Activated naive CD4-positive, alpha-beta T cell treated with anti-CD3 and anti-CD28 coated beads for 36 hours (primary cell): ENCODE measurements at regions not wholly inside any gene's neighbourhood (a gene's known extent, or its start where the extent isn't known, plus 50 kb on each side); places are given as distances from the start of the nearest gene placed in this dataset.
"Not testable (repeated sequence)": the region's sequence is repeated elsewhere in the genome, so short reads cannot be mapped to it uniquely, and the experiment has no call there.

Experiments
- CTCF ChIA-PET: fragments of 350-600 bp; sonication (Branson Sonifier 250); formaldehyde crosslinking; loops from one replicate; lab custom pipeline; 2021; ENCODE audit warnings: antibody characterized with exemption; lab: Charles Lee
- DNase-seq: peaks from one replicate; pipeline ENCODE4 v3.0.0-alpha.2; 2020
- H3K27ac Mint-ChIP-seq: one replicate; pipeline ENCODE4 v1.8.0; 2021; ENCODE audit warnings: mild to moderate bottlenecking, mixed read lengths
- H3K27me3 Mint-ChIP-seq: one replicate; pipeline ENCODE4 v1.8.0; 2021; ENCODE audit warnings: low read depth, mixed read lengths
- H3K36me3 Mint-ChIP-seq: one replicate; pipeline ENCODE4 v1.8.0; 2021; ENCODE audit warnings: low read depth, mixed read lengths
- H3K4me1 Mint-ChIP-seq: one replicate; pipeline ENCODE4 v1.8.0; 2021; ENCODE audit warnings: low read depth, mixed read lengths
- H3K4me3 Mint-ChIP-seq: one replicate; pipeline ENCODE4 v1.8.0; 2021; ENCODE audit warnings: mild to moderate bottlenecking, moderate library complexity, mixed read lengths
- H3K9me3 Mint-ChIP-seq: one replicate; pipeline ENCODE4 v1.8.0; 2021; ENCODE audit warnings: mixed read lengths
- intact Hi-C: fragments of 100-400 bp; cut with micrococcal nuclease; formaldehyde crosslinking; loops from one replicate; pipeline ENCODE4 v1.15.1; 2023

DNA sequence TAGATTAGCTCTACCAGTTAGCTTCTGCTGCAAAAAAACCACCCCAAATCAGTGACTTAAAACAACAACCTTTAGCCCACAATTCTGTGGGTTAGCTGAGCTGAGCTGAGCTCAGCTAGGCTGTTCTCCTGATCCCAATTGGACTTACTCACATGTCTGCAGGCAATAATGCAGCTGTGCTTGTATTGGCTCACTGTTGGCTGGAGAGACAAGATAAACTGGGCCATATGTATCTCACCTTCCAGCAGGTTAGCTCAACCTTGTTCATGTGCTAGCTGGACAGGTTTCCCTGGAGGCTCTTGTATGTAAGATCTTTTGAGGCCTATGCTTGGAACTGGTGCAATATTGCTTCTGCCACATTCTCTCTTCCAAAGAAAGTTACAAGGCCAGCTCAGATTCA lies 261.5 kb upstream of the ADGRL3 start:
- H3K4me1 Mint-ChIP-seq = no peaks in the 10 kb centered on the region
- intact Hi-C loops = no loop called here
- no peak overlapping the region for H3K27ac Mint-ChIP-seq
- H3K36me3 Mint-ChIP-seq = no peaks in the 10 kb centered on the region
- no peak overlapping the region for H3K4me3 Mint-ChIP-seq
- CTCF ChIA-PET = no interaction called here
- DNase-seq = no peak
- peaks cover 2% of the 10 kb centered on the region for H3K9me3 Mint-ChIP-seq
- H3K27me3 Mint-ChIP-seq = no peaks in the 10 kb centered on the region

DNA sequence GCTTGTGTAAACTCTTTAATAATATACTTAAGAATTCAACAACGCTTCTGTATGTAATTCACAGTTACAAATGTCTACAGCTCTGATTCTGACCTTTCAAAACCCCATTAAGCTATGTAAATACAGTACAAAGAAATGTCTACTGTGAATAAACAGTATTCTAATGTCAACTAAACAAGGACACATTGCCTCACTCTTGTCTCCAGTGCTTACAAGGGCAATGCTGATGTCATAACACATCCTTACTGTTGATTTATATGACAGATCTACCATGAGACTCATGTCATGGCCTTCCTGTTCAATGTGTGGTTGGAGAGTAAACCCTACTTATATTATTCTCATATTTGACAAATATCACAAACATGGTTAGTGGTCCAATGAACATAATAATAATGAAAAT lies 256.1 kb upstream of the ADGRL3 start:
- Mint-ChIP-seq H3K9me3 (peaks cover 6% of the 10 kb centered on the region), H3K27me3 (no peaks in the 10 kb centered on the region), H3K4me3 (no peak overlapping the region), H3K4me1 (no peaks in the 10 kb centered on the region), H3K36me3 (no peaks in the 10 kb centered on the region), H3K27ac (no peak overlapping the region)
- no peak for DNase-seq
- intact Hi-C loops = no loop called here
- CTCF ChIA-PET = no interaction called here

DNA sequence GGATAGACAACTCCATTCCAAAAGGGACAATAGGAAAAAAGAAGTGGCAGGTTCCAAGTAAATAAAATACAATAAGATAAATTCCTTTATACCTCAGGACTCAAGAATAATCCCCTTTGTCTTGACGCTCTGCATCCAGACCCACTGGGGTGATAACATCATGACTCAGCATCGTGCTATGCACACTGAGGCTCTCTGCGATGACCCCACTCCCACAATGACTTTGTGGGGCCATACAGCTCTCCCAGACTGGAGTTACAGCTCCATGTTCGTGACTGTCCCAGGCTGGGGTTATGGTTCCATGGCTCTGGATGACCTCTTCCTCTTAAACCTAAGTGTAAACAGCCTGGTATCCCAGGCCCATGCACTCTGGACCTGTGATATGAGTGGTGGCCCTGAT lies 254.5 kb upstream of the ADGRL3 start:
- Mint-ChIP-seq H3K4me1 (no peaks in the 10 kb centered on the region), H3K27ac (no peak overlapping the region), H3K9me3 (peaks cover 6% of the 10 kb centered on the region), H3K36me3 (no peaks in the 10 kb centered on the region), H3K27me3 (no peaks in the 10 kb centered on the region), H3K4me3 (no peak overlapping the region)
- CTCF ChIA-PET = no interaction called here
- intact Hi-C loops = no loop called here
- DNase-seq = no peak

DNA sequence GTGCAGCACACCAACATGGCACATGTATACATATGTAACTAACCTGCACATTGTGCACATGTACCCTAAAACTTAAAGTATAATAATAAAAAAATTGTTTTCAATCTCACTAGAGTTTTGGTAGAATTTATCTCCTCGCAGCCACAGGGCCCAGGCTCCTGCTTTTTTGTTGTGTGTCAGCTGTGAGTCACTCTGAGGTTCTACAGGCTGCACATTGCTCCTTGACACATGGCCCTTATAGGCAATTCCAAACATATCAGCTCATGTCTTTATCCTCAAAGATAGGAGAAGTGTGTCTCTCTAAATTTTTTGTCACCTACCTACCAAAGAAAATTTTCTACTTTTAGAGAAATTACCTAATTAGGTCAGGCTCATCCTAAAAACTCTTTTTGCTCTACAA lies 252.1 kb upstream of the ADGRL3 start:
- H3K36me3 Mint-ChIP-seq = no peaks in the 10 kb centered on the region
- no peaks in the 10 kb centered on the region for H3K4me1 Mint-ChIP-seq
- H3K27ac Mint-ChIP-seq = no peak overlapping the region
- CTCF ChIA-PET = no interaction called here
- H3K4me3 Mint-ChIP-seq = no peak overlapping the region
- peaks cover 8% of the 10 kb centered on the region for H3K9me3 Mint-ChIP-seq
- DNase-seq = no peak
- H3K27me3 Mint-ChIP-seq = no peaks in the 10 kb centered on the region
- intact Hi-C loops = no loop called here

DNA sequence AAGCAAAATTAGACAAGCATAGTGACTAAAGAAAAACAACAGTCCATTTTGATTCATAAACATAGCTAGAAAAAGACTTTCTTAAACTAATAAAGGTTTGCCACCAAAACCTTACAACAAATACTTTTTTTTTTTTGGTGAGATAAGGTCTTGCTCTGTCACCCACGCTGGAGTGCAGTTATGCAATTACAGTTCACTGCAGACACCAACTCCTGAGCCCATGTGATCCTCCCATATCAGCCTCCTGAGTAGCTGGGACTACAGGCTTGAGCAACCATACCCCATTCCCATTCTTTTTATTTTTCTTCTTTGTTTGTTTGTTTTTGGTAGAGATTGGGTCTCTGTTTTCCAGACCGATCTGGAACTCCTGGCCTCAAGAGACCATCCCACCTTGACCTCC lies 247.2 kb upstream of the ADGRL3 start:
- CTCF ChIA-PET = no interaction called here

DNA sequence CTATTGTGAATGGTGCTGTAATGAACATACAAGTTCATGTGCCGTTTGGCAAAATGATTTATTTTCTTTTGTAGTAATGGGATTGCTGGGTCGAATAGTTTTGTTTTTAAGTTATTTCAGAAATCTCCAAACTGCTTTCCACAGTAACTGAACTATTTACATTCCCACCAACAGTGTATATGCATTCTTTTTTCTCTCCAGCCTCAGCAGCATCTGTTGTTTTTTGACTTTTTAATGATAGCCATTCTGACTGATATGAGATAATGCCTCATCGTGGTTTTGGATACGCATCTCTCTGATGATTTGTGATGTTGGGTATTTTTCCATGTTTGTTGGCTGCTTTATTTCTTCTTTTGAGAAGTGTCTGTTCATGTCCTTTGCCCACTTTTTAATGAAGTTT lies 246.3 kb upstream of the ADGRL3 start:
- peaks cover 3% of the 10 kb centered on the region for H3K9me3 Mint-ChIP-seq
- H3K4me3 Mint-ChIP-seq = no peak overlapping the region
- CTCF ChIA-PET = no interaction called here
- intact Hi-C loops = no loop called here
- no peak for DNase-seq
- H3K27ac Mint-ChIP-seq = no peak overlapping the region
- no peaks in the 10 kb centered on the region for H3K27me3 Mint-ChIP-seq
- H3K4me1 Mint-ChIP-seq = no peaks in the 10 kb centered on the region
- H3K36me3 Mint-ChIP-seq = no peaks in the 10 kb centered on the region

More for the DNA sequence above, 247.2 kb upstream of the ADGRL3 start:
- no peaks in the 10 kb centered on the region for H3K4me1 Mint-ChIP-seq
- no peaks in the 10 kb centered on the region for H3K36me3 Mint-ChIP-seq
- intact Hi-C loops = no loop called here
- H3K27me3 Mint-ChIP-seq = no peaks in the 10 kb centered on the region
- no peak overlapping the region for H3K27ac Mint-ChIP-seq
- DNase-seq = no peak
- H3K4me3 Mint-ChIP-seq = no peak overlapping the region
- peaks cover 7% of the 10 kb centered on the region for H3K9me3 Mint-ChIP-seq

DNA sequence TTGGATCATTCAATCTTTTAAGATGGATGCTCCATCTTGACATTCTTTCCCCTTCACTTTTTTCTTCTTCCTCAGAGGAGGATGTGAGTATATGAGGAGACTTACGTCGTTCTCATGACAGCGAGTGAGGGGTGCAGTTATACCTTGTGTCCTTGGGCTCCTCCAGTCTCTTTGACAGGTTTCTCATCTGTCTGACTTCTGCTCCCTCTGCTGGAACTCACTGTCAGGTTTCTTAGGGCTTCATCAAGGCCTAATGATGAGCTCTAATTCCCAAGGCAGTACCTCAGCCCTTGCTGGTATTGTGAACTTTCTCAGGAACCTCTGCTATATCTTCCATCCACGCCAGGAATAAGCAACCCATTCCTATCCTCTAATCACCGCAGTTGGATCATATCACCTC lies 237.8 kb upstream of the ADGRL3 start:
- CTCF ChIA-PET = no interaction called here
- no peak for DNase-seq
- Mint-ChIP-seq H3K27ac (no peak overlapping the region), H3K36me3 (no peaks in the 10 kb centered on the region), H3K9me3 (peaks cover 2% of the 10 kb centered on the region), H3K27me3 (no peaks in the 10 kb centered on the region), H3K4me1 (no peaks in the 10 kb centered on the region), H3K4me3 (no peak overlapping the region)
- intact Hi-C loops = no loop called here

DNA sequence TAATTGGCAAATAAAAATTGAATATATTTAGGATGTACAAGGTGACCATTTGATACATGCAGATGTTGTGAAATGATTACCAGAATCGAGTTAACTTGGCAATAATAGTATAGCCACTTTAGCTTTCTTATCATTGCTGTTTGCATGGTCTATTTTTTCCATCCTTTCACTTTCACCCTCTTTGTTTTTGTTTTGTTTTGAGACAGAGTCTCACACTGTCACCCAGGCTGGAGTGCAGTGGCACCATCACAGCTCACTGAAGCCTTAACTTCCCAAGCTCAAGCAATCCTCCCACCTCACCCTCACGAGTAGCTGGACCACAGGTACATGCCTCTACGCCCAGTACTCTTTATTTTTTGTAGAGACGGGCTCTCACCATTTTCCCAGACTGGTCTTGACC lies 218.6 kb upstream of the ADGRL3 start:
- H3K4me1 Mint-ChIP-seq = no peaks in the 10 kb centered on the region
- intact Hi-C loops = no loop called here
- no peak overlapping the region for H3K4me3 Mint-ChIP-seq
- no peaks in the 10 kb centered on the region for H3K27me3 Mint-ChIP-seq
- H3K36me3 Mint-ChIP-seq = no peaks in the 10 kb centered on the region
- H3K27ac Mint-ChIP-seq = no peak overlapping the region
- peaks cover 3% of the 10 kb centered on the region for H3K9me3 Mint-ChIP-seq
- no peak for DNase-seq
- CTCF ChIA-PET = no interaction called here

DNA sequence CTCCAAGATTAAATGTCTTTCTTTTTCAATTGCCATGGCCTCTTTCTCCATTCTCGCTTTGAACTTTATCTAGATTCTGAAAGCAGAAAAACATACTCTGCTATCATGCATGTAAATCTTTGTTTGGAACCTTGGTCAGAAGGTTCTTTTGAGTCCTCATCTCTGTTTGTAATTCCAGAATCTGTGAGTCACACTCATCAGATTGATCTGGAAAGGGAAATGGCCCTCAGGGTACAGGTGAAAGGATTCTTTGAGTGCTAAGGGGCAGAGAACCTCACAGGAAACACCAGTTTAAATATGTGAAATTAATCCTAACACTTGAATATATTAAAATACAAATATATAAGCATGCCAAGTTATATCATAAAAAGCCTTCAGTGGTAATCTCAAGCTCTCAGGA lies 211.0 kb upstream of the ADGRL3 start:
- Mint-ChIP-seq H3K4me3 (no peak overlapping the region), H3K9me3 (peaks cover 10% of the 10 kb centered on the region), H3K36me3 (no peaks in the 10 kb centered on the region), H3K27ac (no peak overlapping the region), H3K27me3 (no peaks in the 10 kb centered on the region), H3K4me1 (no peaks in the 10 kb centered on the region)
- intact Hi-C loops = no loop called here
- DNase-seq = no peak
- CTCF ChIA-PET = no interaction called here

DNA sequence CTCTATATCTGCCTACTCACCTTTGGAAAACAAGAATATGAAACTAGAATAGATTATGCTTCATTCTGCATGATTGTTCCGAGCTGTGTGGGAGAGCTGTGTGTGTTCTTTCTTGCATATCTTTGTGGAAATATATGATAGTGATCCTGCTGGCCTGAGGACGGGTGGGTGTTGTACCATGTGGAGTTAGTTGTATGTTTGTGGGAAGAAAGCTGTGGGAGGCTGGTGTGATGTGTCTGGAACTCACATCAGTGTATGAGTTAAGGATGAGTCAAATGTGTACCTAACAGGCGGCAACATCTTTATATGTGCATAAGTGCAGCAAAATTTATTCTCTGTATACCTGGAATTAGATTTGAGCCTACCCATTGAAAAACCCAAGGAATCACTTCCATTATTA lies 208.1 kb upstream of the ADGRL3 start:
- Mint-ChIP-seq H3K36me3 (no peaks in the 10 kb centered on the region), H3K4me1 (no peaks in the 10 kb centered on the region), H3K27ac (no peak overlapping the region), H3K4me3 (no peak overlapping the region), H3K9me3 (peaks cover 9% of the 10 kb centered on the region), H3K27me3 (no peaks in the 10 kb centered on the region)
- no peak for DNase-seq
- CTCF ChIA-PET = no interaction called here
- intact Hi-C loops = no loop called here

DNA sequence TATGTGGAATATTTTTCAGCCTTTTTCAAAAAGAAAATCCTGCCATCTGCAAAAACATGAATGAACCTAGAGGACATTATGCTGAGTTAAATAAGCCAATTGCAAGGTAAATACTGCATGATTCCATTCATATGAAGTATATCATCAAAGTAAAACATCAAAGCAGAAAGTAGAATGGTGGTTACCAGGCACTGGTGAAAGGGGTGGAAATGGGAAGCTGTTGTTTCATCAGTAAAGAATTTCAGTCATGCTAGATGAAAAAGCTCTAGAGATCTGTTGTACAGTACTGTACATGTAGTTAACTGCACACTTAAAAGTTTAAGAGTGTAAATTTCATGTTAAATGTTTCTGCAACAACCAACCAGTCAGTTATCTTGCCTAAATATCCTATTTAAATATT lies 196.8 kb upstream of the ADGRL3 start:
- peaks cover 9% of the 10 kb centered on the region for H3K9me3 Mint-ChIP-seq
- DNase-seq = no peak
- no peaks in the 10 kb centered on the region for H3K36me3 Mint-ChIP-seq
- no peaks in the 10 kb centered on the region for H3K27me3 Mint-ChIP-seq
- intact Hi-C loops = no loop called here
- CTCF ChIA-PET = no interaction called here
- no peak overlapping the region for H3K4me3 Mint-ChIP-seq
- H3K4me1 Mint-ChIP-seq = no peaks in the 10 kb centered on the region
- H3K27ac Mint-ChIP-seq = no peak overlapping the region

DNA sequence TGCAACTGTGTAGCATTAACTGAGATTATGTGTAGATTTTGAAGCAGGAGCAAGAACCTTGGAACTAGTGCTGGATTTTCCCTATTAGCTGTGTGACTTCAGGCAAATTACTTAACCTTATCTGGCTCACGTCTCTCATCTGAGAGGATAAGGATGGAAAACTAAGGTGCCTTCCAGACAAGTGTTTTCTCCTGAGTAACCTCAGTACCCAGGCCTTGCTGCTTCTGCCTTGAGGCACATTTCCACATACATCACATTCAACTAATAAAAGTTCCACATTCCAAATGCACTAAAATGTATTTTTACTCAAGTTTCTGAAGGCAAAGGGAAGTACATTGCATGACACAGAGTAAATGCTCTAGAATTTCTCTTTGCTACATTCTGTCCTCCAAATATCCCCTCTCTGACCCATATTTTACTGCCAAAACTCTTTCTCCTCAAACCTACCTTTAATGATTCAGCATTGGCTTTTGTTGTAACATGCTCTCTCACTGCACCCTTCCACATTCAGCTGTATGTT lies 195.4 kb upstream of the ADGRL3 start:
- Mint-ChIP-seq H3K9me3 (peaks cover 9% of the 10 kb centered on the region), H3K36me3 (no peaks in the 10 kb centered on the region), H3K27me3 (no peaks in the 10 kb centered on the region), H3K27ac (no peak overlapping the region), H3K4me1 (no peaks in the 10 kb centered on the region), H3K4me3 (no peak overlapping the region)
- CTCF ChIA-PET = no interaction called here
- DNase-seq = no peak
- intact Hi-C loops = no loop called here

DNA sequence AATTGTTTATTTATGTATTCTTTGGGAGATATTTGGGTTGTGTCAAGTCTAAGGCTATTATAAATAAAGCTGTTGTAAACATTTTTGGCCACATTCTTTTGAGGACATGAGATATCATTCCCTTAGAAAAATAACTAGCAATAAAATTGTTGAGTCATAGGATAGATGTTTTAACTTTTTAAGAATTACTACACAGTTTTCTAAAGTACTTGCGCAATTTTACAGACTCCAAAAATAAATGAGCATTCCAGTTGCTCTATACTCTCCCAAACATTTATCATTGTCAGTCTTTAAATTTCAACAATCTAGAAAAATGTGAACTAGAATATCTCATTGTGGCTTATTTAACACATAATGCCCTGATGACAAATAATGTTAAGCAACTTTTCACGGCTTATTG lies 189.1 kb upstream of the ADGRL3 start:
- CTCF ChIA-PET = interaction anchor here (0.7 kb wide), 1 partner anchor 1177 kb away, joined by 6 read pairs; no protein-coding TSS in a partner anchor
- no peak overlapping the region for H3K27ac Mint-ChIP-seq
- H3K27me3 Mint-ChIP-seq = no peaks in the 10 kb centered on the region
- H3K4me3 Mint-ChIP-seq = no peak overlapping the region
- peaks cover 12% of the 10 kb centered on the region for H3K9me3 Mint-ChIP-seq
- H3K4me1 Mint-ChIP-seq = no peaks in the 10 kb centered on the region
- H3K36me3 Mint-ChIP-seq = no peaks in the 10 kb centered on the region
- no peak for DNase-seq
- intact Hi-C loops = no loop called here

DNA sequence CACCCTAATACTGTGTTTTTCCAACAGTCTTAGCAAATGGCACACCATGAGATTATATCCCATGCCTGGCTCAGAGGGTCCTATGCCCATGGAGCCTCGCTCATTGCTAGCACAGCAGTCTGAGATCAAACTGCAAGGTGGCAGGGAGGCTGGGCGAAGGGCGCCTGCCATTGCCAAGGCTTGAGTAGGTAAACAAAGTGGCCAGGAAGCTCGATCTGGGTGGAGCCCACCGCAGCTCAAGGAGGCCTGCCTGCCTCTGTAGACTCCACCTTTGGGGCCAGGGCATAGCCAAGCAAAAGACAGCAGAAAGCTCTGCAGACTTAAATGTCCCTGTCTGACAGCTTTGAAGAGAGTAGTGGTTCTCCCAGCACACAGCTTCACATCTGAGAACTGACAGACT lies 188.2 kb upstream of the ADGRL3 start:
- H3K36me3 Mint-ChIP-seq, H3K4me1 Mint-ChIP-seq, intact Hi-C loops, DNase-seq, H3K27ac Mint-ChIP-seq, H3K4me3 Mint-ChIP-seq, H3K27me3 Mint-ChIP-seq: not testable (repeated sequence)
- H3K9me3 Mint-ChIP-seq = peaks cover 14% of the 10 kb centered on the region
- CTCF ChIA-PET = interaction anchor here (0.7 kb wide), 1 partner anchor 1178 kb away, joined by 6 read pairs; no protein-coding TSS in a partner anchor
